GM12801 (cell line): ENCODE measurements at regions not wholly inside any gene's neighbourhood (a gene's known extent, or its start where the extent isn't known, plus 50 kb on each side); places are given as distances from the start of the nearest gene placed in this dataset.

Experiments used
- CTCF ChIP-seq: IDR thresholded peaks from one replicate; pipeline ENCODE4 v1.5.1; 2011; ENCODE audit warnings: control low read depth; ENCODE audit not compliant: insufficient read length; ENCODE audit errors: extremely low read depth

- TF ChIP-seq CTCF = no peak
These were observed 278.7 kb downstream of the EN1 start for GRCh38 chr2:118568700-118569099.

- no peak for TF ChIP-seq CTCF
These were observed 281.5 kb downstream of the EN1 start for GRCh38 chr2:118565786-118566540.

- no peak for TF ChIP-seq CTCF
These were observed 282.1 kb downstream of the EN1 start for GRCh38 chr2:118565301-118565700.

- no peak for TF ChIP-seq CTCF
These were observed 285.3 kb downstream of the EN1 start for GRCh38 chr2:118562144-118562543.

GRCh38 chr2:118558846-118559245 lies 288.6 kb downstream of the EN1 start:
- no peak for TF ChIP-seq CTCF

- no peak for TF ChIP-seq CTCF
These were observed 289.7 kb downstream of the EN1 start for GRCh38 chr2:118557791-118558190.

- no peak for TF ChIP-seq CTCF
These were observed 290.4 kb downstream of the EN1 start for GRCh38 chr2:118557016-118557415.
